ENCODE measurements at regions not wholly inside any gene's neighbourhood (a gene's known extent, or its start where the extent isn't known, plus 50 kb on each side); places are given as distances from the start of the nearest gene placed in this dataset.
"Not testable (repeated sequence)": the region's sequence is repeated elsewhere in the genome, so short reads cannot be mapped to it uniquely, and the experiment has no call there.

GRCh38 chr10:31134311-31134952 is 102.8 kb upstream of the ZNF438 start:
- Mint-ChIP-seq H3K4me3 (peak overlapping the region; percentile 78 to 84 (median 83)), H3K4me1 (peaks cover 66% of the 10 kb centered on the region)

GRCh38 chr10:31135171-31135570 is 103.5 kb upstream of the ZNF438 start:
- peak overlapping the region; percentile 78 to 84 (median 83) for H3K4me3 Mint-ChIP-seq
- no peak for TF ChIP-seq CTCF (IDR thresholded peaks at IDR 0.05; ENCODE audit: unreplicated experiment in 3 of 3)
- no peaks in the 10 kb centered on the region for H3K36me3 Mint-ChIP-seq (ENCODE audit: low read depth)
- H3K27me3 Mint-ChIP-seq (ENCODE audit: low read depth): no peaks in the 10 kb centered on the region
- H3K4me1 Mint-ChIP-seq: peaks cover 60% of the 10 kb centered on the region
- peak overlapping the region; percentile 95 to 99 (median 98) for H3K27ac Mint-ChIP-seq
- H3K9me3 Mint-ChIP-seq: no peaks in the 10 kb centered on the region

More at GRCh38 chr10:31134311-31134952, 102.8 kb upstream of the ZNF438 start:
- TF ChIP-seq CTCF (IDR thresholded peaks at IDR 0.05; ENCODE audit: unreplicated experiment in 3 of 3): no peak
- Mint-ChIP-seq H3K27ac (peak overlapping the region; percentile 95 to 99 (median 98)), H3K36me3 (ENCODE audit: low read depth) (no peaks in the 10 kb centered on the region), H3K27me3 (ENCODE audit: low read depth) (no peaks in the 10 kb centered on the region), H3K9me3 (no peaks in the 10 kb centered on the region)

- Mint-ChIP-seq H3K4me3 (peak overlapping the region in 2 of 3 experiments; percentile 15 to 55), H3K27ac (peak overlapping the region; percentile 84 to 95 (median 89)), H3K4me1 (peaks cover 54% of the 10 kb centered on the region)
- H3K27me3 Mint-ChIP-seq (ENCODE audit: low read depth); H3K9me3 Mint-ChIP-seq; H3K36me3 Mint-ChIP-seq (ENCODE audit: low read depth): not testable (repeated sequence)
Observed at GRCh38 chr10:31135791-31136190, 104.1 kb upstream of the ZNF438 start.

GRCh38 chr10:31136386-31136785 is 104.7 kb upstream of the ZNF438 start:
- peak overlapping the region; percentile 84 to 95 (median 89) for H3K27ac Mint-ChIP-seq
- H3K27me3 Mint-ChIP-seq (ENCODE audit: low read depth): no peaks in the 10 kb centered on the region
- peaks cover 51% of the 10 kb centered on the region for H3K4me1 Mint-ChIP-seq
- no peak for TF ChIP-seq CTCF (IDR thresholded peaks at IDR 0.05; ENCODE audit: unreplicated experiment in 3 of 3)
- H3K9me3 Mint-ChIP-seq: no peaks in the 10 kb centered on the region
- peak overlapping the region in 1 of 3 experiments; percentile 55 for H3K4me3 Mint-ChIP-seq
- no peaks in the 10 kb centered on the region for H3K36me3 Mint-ChIP-seq (ENCODE audit: low read depth)

- Mint-ChIP-seq H3K4me1 (peaks cover 46% of the 10 kb centered on the region), H3K4me3 (peak overlapping the region in 1 of 3 experiments; percentile 26), H3K36me3 (ENCODE audit: low read depth) (no peaks in the 10 kb centered on the region), H3K27ac (peak overlapping the region; percentile 84 to 95 (median 89)), H3K9me3 (no peaks in the 10 kb centered on the region), H3K27me3 (ENCODE audit: low read depth) (no peaks in the 10 kb centered on the region)
- no peak for TF ChIP-seq CTCF (IDR thresholded peaks at IDR 0.05; ENCODE audit: unreplicated experiment in 3 of 3)
Observed at GRCh38 chr10:31136930-31137885, 105.5 kb upstream of the ZNF438 start.

GRCh38 chr10:31138026-31138553 is 106.4 kb upstream of the ZNF438 start:
- no peak overlapping the region for H3K27ac Mint-ChIP-seq
- no peaks in the 10 kb centered on the region for H3K27me3 Mint-ChIP-seq (ENCODE audit: low read depth)
- TF ChIP-seq CTCF (IDR thresholded peaks at IDR 0.05; ENCODE audit: unreplicated experiment in 3 of 3): no peak
- no peaks in the 10 kb centered on the region for H3K36me3 Mint-ChIP-seq (ENCODE audit: low read depth)
- no peak overlapping the region for H3K4me3 Mint-ChIP-seq
- H3K4me1 Mint-ChIP-seq: peaks cover 37% of the 10 kb centered on the region
- no peaks in the 10 kb centered on the region for H3K9me3 Mint-ChIP-seq
